SK-N-MC (cell line): ENCODE measurements at regions not wholly inside any gene's neighbourhood (a gene's known extent, or its start where the extent isn't known, plus 50 kb on each side); places are given as distances from the start of the nearest gene placed in this dataset.

Experiments used
- DNase-seq: peaks from one replicate; pipeline ENCODE4 v3.0.0-alpha.2; 2011; ENCODE audit warnings: low read depth, low spot score
- H3K27ac ChIP-seq: fragments of 200-600 bp; sonication (generic); 2 replicates; pipeline ENCODE4 v1.5.1; 2016; ENCODE audit warnings: mixed run types
- H3K36me3 ChIP-seq: fragments of 200-600 bp; sonication (generic); 2 replicates; pipeline ENCODE4 v1.6.1; 2017; ENCODE audit warnings: antibody characterized with exemption, low read length, mixed read lengths; ENCODE audit not compliant: insufficient read depth
- H3K4me3 ChIP-seq: fragments of 200-600 bp; sonication (generic); 2 replicates; pipeline ENCODE4 v1.5.1; 2016
- H3K9ac ChIP-seq: fragments of 200-600 bp; sonication (generic); 2 replicates; pipeline ENCODE4 v1.8.0; 2017; ENCODE audit warnings: mixed run types, mixed read lengths; ENCODE audit not compliant: insufficient read length
- H3K9me3 ChIP-seq: fragments of 200-600 bp; sonication (generic); 2 replicates; pipeline ENCODE4 v1.6.1; 2017; ENCODE audit warnings: low read depth, mild to moderate bottlenecking, antibody characterized with exemption, low read length, moderate library complexity, mixed read lengths
- EZH2 ChIP-seq: fragments of 200-600 bp; sonication (generic); IDR thresholded peaks from one replicate; pipeline ENCODE4 v1.6.1; 2017; ENCODE audit warnings: antibody characterized with exemption
- FOXP2 ChIP-seq: optimal IDR thresholded peaks from 2 replicates; pipeline ENCODE3; 2011; ENCODE audit warnings: mild to moderate bottlenecking, moderate library complexity; ENCODE audit not compliant: insufficient read depth; ENCODE audit errors: extremely low read length, control extremely low read depth
- POLR2AphosphoS5 ChIP-seq: IDR thresholded peaks from 2 replicates; pipeline ENCODE4 v1.6.1; 2012; ENCODE audit warnings: mild to moderate bottlenecking, low read depth, low read length, borderline replicate concordance

- H3K4me3 ChIP-seq, result no peak overlapping the region
- H3K36me3 ChIP-seq, result no peaks in the 10 kb centered on the region
- DNase-seq, result no peak
- H3K27ac ChIP-seq, result no peak overlapping the region
- no peak overlapping the region for H3K9ac ChIP-seq
- TF ChIP-seq FOXP2 (no peak), POLR2AphosphoS5 (no peak), EZH2 (no peak)
- H3K9me3 ChIP-seq, result no peaks in the 10 kb centered on the region
Measured at GRCh38 chr5:125612776-125613175, 810.4 kb upstream of the GRAMD2B start.

GRCh38 chr5:125630237-125630636, 793.0 kb upstream of the GRAMD2B start:
- no peak for DNase-seq
- Histone ChIP-seq H3K9ac (no peak overlapping the region), H3K27ac (no peak overlapping the region), H3K4me3 (no peak overlapping the region), H3K9me3 (no peaks in the 10 kb centered on the region), H3K36me3 (no peaks in the 10 kb centered on the region)
- TF ChIP-seq POLR2AphosphoS5 (no peak), FOXP2 (no peak), EZH2 (no peak)

- no peak for TF ChIP-seq POLR2AphosphoS5
- no peak for TF ChIP-seq FOXP2
- TF ChIP-seq EZH2, result no peak
- no peak overlapping the region for H3K9ac ChIP-seq
- H3K4me3 ChIP-seq, result no peak overlapping the region
- no peak overlapping the region for H3K27ac ChIP-seq
- no peaks in the 10 kb centered on the region for H3K36me3 ChIP-seq
- no peak for DNase-seq
- H3K9me3 ChIP-seq, result no peaks in the 10 kb centered on the region
Measured at GRCh38 chr5:125633523-125633922, 789.7 kb upstream of the GRAMD2B start.

DNA sequence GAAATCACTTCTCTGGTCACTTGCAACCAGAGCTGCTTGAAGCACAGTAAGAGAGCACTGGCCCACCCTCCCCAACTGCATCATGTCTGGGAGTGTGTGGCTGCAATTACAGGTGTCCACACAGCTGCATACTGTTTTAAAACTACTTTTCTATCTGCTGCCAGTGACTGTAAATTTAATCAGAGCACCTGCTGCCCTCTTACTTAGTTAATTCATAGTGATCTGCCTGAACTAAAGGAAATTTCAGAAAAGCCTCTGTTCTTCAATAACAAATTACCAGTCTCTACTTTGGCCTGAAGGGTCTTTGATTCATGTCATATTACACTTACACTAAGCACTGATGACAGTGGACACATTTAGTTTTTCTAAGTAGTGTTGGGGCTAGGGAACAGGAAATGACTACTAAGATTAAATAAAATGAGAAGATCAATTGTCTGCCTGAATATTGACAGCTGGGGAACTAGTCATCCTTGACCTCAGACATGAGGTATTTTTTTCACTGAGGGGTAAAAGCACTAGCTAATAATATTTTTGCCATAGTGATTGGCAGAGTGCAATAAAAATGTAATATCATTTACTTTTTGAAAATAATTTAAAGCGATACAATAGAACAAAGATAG, 788.9 kb upstream of the GRAMD2B start:
- Histone ChIP-seq H3K36me3 (no peaks in the 10 kb centered on the region), H3K9ac (no peak overlapping the region), H3K4me3 (no peak overlapping the region), H3K27ac (no peak overlapping the region), H3K9me3 (no peaks in the 10 kb centered on the region)
- no peak for DNase-seq
- TF ChIP-seq POLR2AphosphoS5 (no peak), EZH2 (no peak), FOXP2 (no peak)

DNA sequence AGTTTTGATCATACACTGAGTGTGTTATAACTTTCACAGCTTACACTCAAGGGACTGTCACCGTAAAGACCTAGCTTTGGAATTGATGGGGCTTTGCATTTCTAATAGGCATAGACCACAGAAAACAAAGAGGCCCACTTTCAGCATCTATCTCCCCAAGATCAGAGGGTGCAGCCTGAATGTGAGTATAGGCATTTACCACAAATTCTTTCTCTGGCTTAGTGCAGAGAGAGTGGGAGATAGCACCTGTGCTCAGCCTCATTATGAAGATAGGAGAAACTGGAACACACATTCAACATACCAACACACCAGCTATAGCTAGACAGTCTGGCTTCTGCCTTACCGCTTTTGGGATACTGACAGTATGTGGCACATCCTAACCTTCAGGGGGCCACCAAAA, 783.4 kb upstream of the GRAMD2B start:
- Histone ChIP-seq H3K36me3 (no peaks in the 10 kb centered on the region), H3K9ac (no peak overlapping the region), H3K27ac (no peak overlapping the region), H3K9me3 (no peaks in the 10 kb centered on the region), H3K4me3 (no peak overlapping the region)
- TF ChIP-seq EZH2 (no peak), FOXP2 (no peak), POLR2AphosphoS5 (no peak)
- no peak for DNase-seq

DNA sequence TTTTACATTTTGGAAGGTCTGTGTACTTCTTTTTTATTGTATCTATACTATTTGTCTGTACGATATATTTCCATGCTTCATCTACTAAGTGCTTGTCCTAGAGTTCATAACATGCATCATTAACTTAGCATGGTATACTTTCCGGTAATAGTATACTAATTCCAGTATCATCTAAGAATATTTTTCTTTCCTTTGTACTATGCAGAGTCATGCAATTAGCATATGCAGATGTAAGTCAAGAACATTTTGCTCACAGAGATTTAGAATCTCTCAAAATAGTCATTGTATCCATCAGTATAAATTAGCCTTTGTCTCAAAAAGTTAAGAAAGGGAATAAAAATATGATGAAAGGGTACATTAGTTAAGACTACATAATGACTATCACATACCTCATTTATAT, 770.4 kb upstream of the GRAMD2B start:
- Histone ChIP-seq H3K27ac (no peak overlapping the region), H3K9ac (no peak overlapping the region), H3K36me3 (no peaks in the 10 kb centered on the region), H3K4me3 (no peak overlapping the region), H3K9me3 (no peaks in the 10 kb centered on the region)
- no peak for TF ChIP-seq FOXP2
- TF ChIP-seq POLR2AphosphoS5, result no peak
- no peak for TF ChIP-seq EZH2
- DNase-seq, result no peak

DNA sequence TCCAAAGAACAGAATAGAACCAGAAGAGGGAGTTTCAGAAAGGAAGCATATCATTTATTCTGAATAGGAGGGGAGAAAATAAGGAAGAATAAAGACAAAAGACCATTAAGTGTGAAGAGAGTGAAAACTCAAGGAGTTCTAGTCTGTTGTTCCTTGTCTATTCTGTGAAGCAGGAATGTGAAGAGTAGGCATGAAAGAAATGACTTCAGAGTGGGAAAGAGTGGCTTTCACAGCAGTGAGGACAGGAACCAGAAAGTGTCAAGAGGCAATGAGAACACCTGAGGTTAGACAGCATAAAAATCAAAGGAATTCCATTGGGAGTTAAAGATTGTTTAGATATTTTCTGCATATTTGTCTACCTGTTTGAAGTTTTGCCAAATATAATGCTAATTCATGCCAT, 768.8 kb upstream of the GRAMD2B start:
- DNase-seq, result no peak
- TF ChIP-seq EZH2 (no peak), POLR2AphosphoS5 (no peak)
- Histone ChIP-seq H3K36me3 (no peaks in the 10 kb centered on the region), H3K9me3 (no peaks in the 10 kb centered on the region), H3K27ac (no peak overlapping the region), H3K9ac (no peak overlapping the region), H3K4me3 (no peak overlapping the region)

GRCh38 chr5:125655156-125655555, 768.1 kb upstream of the GRAMD2B start:
- no peak overlapping the region for H3K27ac ChIP-seq
- H3K9me3 ChIP-seq, result no peaks in the 10 kb centered on the region
- H3K4me3 ChIP-seq, result no peak overlapping the region
- no peak for DNase-seq
- H3K36me3 ChIP-seq, result no peaks in the 10 kb centered on the region
- no peak for TF ChIP-seq EZH2
- no peak overlapping the region for H3K9ac ChIP-seq

DNA sequence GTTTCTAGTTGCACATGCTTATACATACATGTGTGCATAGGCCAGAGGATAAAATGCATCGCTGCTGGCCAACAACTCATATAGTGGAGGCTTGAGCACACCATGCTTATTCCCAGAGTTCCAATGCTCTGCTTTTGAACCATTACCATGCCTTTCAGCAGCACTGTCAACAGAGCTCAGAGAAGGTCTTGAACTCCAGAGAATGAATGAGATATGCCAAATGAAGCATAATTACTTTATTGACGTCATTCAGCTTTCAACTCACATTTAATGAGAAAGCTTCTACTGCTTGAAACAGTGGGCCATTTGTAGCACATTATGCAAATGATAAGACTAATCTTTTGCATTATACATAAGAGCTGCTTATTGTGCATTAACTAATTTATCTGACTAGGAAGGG, 765.3 kb upstream of the GRAMD2B start:
- Histone ChIP-seq H3K36me3 (no peaks in the 10 kb centered on the region), H3K9me3 (no peaks in the 10 kb centered on the region), H3K9ac (no peak overlapping the region), H3K4me3 (no peak overlapping the region), H3K27ac (no peak overlapping the region)
- no peak for TF ChIP-seq POLR2AphosphoS5
- TF ChIP-seq FOXP2, result no peak
- TF ChIP-seq EZH2, result no peak
- DNase-seq, result no peak
